GM21528 (cell line): ENCODE measurements at regions not wholly inside any gene's neighbourhood (a gene's known extent, or its start where the extent isn't known, plus 50 kb on each side); places are given as distances from the start of the nearest gene placed in this dataset.
"Not testable (repeated sequence)": the region's sequence is repeated elsewhere in the genome, so short reads cannot be mapped to it uniquely, and the experiment has no call there.

Experiments used
- ATAC-seq: cut with Tn5 transposase; IDR thresholded peaks from one replicate; pipeline ENCODE4 v1.9.1; 2021; ENCODE audit warnings: mild to moderate bottlenecking, moderate library complexity; ENCODE audit not compliant: unreplicated experiment, low FRiP score

- no peak for ATAC-seq
Measured at GRCh38 chr3:188021502-188022040, 132.4 kb upstream of the LPP start.

GRCh38 chr3:188022902-188023301 lies 131.1 kb upstream of the LPP start:
- not testable (repeated sequence) for ATAC-seq

DNA sequence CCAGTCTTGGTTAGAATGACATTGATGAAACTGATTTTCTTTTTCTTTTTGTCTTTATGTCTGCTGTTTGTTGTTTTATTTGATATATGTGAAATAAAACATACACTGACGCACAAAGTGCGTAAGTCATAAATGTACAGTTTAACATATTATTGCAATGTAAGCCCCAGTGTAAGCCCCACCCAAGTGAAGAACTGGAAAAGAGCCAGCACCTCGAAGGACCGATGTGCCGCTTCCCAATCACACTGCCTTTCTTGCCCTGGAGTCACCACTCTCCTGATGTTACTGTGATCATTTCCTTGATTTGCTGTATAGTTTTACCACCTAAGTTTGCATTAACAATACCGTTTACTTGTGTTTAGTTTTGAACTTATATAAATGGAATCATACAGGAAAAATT lies 128.4 kb upstream of the LPP start:
- no peak for ATAC-seq

- no peak for ATAC-seq
Measured at GRCh38 chr3:188026191-188026968, 127.6 kb upstream of the LPP start.

- ATAC-seq: no peak
Measured at GRCh38 chr3:188031121-188031520, 122.8 kb upstream of the LPP start.

DNA sequence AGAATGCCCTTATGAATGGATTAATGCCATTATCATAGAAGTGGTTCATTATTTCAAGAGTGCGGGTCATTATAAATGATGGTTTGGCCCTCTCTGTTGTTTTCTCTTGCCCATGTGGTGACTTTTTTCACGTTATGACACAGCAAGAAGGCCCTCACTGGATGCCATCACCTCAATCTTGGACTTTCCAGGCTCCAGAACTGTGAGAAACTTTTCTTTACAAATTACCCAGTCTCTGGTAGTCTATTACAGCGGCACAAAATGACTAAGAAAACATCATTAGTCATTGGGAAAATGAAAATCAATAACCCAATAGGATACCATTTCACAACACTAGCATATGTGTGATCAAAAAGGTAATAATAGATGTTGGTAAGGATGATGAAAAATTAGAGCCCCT lies 119.0 kb upstream of the LPP start:
- no peak for ATAC-seq

- no peak for ATAC-seq
Measured at GRCh38 chr3:188036375-188037194, 117.4 kb upstream of the LPP start.

DNA sequence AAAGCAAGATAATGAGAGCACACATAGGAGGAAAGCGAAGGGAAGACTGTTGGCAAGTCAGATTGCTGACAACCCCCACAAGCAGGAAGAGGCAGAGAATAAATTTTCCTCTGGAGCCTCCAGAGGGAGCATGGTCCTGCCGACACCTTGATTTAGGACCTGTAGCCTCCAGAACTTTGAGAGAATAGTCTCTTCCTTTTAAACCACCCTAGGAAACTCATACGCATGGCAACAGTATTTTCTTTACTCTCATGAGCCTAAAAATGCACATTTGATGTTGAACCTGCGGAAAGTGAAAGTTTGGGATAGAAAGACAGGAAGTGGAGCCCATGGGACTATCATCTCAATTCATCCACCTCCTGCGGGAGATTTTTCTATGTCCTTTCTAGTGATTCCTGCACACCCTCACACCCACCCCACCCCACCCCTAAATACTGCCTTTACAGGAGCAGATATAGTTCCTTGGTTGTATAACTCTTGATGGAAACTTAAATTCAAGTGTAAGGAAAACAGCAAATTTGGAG lies 116.7 kb upstream of the LPP start:
- ATAC-seq: no peak

- ATAC-seq: no peak
Measured at GRCh38 chr3:188037965-188038581, 115.9 kb upstream of the LPP start.

- no peak for ATAC-seq
Measured at GRCh38 chr3:188041193-188041592, 112.8 kb upstream of the LPP start.

GRCh38 chr3:188041895-188042294 lies 112.1 kb upstream of the LPP start:
- no peak for ATAC-seq

- no peak for ATAC-seq
Measured at GRCh38 chr3:188042466-188042865, 111.5 kb upstream of the LPP start.

- ATAC-seq: no peak
Measured at GRCh38 chr3:188043891-188044290, 110.1 kb upstream of the LPP start.

DNA sequence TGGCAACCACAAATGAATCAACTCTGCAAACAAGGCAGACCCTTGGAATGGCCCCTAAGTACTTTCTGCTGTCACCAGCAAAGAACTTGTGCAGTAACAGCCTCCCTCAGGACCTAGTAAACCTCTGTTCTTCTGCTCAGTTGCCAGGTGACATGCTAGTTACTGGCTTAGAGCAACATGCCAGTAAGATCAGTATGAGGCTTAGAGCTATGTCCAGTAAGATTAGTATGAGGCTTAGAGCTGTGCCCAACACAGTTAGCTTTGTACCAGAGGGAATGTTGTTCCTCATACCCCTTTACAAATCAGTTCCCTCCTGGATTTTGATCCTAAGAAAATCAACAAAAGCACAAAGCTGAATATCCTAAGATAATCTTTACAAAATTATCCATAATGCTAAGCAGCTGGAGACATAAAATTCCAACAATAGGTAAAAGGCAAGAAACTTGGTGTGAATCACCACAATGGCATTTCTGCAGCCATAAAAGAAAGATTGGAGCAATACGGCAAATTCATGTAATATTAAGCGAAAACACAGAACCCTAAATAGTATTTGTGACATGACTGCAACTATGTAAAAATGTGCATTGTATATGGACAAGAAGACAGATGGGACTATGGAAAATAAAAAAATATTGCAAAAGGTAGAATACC lies 107.3 kb upstream of the LPP start:
- no peak for ATAC-seq

DNA sequence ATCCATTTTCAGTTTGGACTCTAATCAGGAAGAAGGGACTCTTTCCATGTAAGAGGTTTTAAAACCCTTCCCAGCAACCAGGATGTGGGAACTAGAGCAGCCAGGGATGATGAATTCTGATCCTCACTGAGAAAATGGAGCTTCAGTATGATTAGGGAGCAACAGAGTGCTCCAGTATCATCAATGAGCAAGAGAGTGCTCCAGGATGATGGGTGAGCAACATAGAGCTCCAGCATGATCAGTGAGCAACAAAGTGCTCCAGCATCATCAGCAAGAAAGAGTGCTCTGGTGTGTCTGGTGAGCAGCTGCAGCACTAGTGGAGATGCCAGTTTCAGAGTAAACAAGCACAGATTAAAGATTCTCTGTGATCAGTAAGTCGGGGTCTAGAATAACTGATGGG lies 106.4 kb upstream of the LPP start:
- ATAC-seq: no peak

DNA sequence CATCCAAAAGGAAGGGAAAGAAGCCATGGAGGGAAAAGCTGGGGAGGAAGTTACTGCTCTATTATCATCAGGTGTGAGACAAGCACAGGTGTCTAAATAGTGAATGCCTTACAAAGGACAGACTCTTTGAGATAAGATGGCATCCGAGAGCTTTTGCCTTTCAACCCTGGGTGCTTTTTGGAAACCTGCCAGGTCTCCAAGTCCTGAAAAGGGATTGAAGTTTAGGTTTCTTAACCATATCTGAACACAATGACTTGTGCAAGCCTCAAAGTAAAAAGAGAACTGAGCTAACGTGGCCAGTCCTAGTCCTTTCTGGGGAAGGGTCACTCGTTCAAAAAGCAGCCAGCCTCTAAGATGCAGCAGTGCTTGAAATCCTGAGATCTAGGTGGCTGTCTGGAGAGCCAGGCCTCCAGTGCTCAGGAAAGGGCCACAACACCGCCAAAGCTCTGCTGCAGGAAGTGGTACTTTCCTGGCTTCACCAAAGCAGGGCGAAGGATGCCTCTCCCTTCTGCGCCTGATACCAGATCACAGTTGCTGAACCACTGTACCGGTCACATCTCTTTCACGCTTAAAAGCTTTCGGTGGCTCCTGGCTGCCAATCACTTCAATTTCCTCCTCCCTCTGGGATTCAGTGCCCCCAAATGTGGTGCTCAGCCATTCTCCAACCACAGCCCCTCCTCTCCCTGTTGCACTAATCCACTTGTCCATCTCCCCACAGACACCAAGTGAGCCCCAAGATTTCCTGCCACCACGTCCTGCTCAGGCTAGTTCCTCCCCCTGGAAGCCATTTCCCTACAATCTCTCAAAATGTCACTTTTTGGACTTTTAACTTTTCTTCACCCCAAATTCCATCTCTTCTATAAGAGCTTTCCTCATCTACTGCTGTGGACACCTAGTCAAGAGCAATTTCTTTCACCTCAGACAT lies 104.1 kb upstream of the LPP start:
- no peak for ATAC-seq

DNA sequence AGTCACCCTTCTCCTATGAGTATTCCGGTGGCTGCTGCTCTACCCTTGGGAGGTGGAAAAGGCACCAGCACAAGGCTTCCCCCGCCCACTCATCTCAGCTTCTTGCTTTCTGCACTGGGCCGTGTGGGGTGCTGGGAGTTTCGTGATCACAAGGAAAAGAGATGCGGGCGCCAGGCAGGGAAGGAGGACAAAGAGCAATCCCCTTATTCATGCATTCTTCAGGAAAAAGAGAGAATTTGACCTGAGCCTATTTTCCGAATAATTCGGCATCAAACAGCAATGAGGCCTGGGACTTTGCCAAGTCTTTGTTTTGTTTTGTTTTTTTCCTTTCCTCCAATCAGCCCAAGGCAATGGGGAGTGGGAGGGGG lies 102.2 kb upstream of the LPP start:
- no peak for ATAC-seq

- no peak for ATAC-seq
Measured at GRCh38 chr3:188052169-188053035, 101.6 kb upstream of the LPP start.

GRCh38 chr3:188053036-188053340 lies 101.0 kb upstream of the LPP start:
- ATAC-seq: no peak
